Keratinocyte (primary cell): ENCODE measurements at regions not wholly inside any gene's neighbourhood (a gene's known extent, or its start where the extent isn't known, plus 50 kb on each side); places are given as distances from the start of the nearest gene placed in this dataset.

Source experiments
- CTCF ChIP-seq, 3 experiments: IDR thresholded peaks in 1 of 3; conservative IDR thresholded peaks in 1 of 3; optimal IDR thresholded peaks in 1 of 3; 2 replicates in 2 of 3; 3 replicates in 1 of 3; pipeline versions ENCODE3 to v1.5.1; 2011; ENCODE audit warnings: low read length in 3 of 3, mild to moderate bottlenecking in 3 of 3, moderate library complexity in 2 of 3, control low read depth in 1 of 3, inconsistent platforms in 1 of 3; ENCODE audit not compliant: insufficient read depth in 2 of 3; ENCODE audit errors: extremely low read depth in 1 of 3
- EZH2 ChIP-seq: IDR thresholded peaks from one replicate; pipeline ENCODE4 v1.6.1; 2012; ENCODE audit warnings: inconsistent platforms, mild to moderate bottlenecking, low read length, moderate library complexity

DNA sequence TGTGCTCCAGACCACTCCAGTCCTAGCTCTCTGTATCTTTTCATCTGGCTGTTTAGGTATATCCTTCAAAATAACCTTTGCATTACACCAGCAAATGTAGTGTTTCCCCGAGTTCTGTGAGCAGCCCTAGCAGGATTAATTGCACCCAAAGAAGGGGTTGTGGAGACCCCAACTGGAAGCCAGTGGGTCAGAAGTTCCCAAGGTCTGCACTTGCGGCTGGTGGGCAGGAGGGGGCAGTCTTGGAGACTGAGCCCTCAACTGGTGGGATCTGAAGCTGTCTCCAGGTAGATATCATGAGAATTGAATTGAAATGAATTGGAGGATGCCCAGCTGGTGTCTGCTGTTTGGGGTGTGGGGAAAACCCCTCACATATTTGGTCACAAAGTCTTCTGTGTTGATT, 1485.3 kb upstream of the TENM3 start:
- no peak for TF ChIP-seq EZH2
- no peak for TF ChIP-seq CTCF (optimal IDR thresholded peaks at IDR 0.05 in 1 of 3, IDR thresholded peaks at IDR 0.05 in 1 of 3, conservative IDR thresholded peaks at IDR 0.05 in 1 of 3; ENCODE audit: extremely low read depth in 1 of 3, insufficient read depth in 2 of 3, low read length in 3 of 3)
